HG03378 (cell line): ENCODE measurements at regions not wholly inside any gene's neighbourhood (a gene's known extent, or its start where the extent isn't known, plus 50 kb on each side); places are given as distances from the start of the nearest gene placed in this dataset.

ENCODE experiments used
- ATAC-seq: cut with Tn5 transposase; IDR thresholded peaks from one replicate; pipeline ENCODE4 v1.9.1; 2021; ENCODE audit warnings: mild to moderate bottlenecking, moderate library complexity; ENCODE audit not compliant: unreplicated experiment

DNA sequence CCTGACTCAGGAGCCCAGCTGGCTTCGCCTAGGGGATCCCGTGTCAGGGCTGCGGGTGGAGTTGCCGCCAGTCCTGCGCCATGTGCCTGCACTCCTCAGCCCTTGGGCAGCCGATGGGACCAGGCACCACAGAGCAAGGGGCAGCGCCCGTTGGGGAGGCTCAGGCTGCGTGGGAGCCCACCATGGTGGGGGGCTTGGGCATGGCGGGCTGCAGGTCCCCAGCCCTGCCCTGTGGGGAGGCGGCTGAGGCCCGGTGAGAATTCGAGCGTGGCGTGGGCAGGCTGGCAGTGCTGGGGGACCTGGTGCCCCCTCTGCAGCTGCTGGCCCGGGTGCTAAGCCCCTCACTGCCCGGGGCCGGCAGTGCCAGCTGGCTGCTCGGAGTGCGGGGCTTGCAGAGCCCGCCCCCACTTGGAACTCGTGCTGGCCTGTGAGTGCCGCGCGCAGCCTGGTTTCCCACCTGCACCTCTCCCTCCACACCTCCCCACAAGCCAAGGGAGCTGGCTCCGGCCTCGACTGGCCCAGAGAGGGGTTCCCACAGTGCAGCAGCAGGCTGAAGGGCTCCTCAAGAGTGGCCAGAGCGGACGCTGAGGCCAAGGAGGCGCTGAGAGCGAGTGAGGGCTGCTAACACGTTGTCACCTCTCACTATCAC, 135.1 kb upstream of the SEL1L start:
- ATAC-seq, result no peak

DNA sequence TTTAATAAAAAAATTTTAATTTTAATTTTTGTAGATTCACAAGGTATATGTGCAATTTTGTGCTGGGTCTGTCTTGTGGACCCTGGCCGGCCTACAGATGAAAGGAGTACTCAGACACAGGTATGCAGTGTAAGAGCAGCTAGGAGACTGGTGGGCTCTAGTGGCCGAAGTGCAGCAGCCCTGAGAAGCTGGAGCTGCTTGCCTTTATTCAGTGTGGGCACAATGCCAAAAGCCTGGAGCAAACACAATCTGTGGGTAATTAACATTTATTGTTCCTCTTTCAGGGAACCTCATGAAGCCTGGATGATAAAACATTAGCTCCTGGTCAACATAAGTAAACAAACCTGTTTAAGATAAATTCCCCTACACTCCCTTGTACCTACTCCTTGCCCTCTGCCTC, 135.7 kb upstream of the SEL1L start:
- no peak for ATAC-seq

- ATAC-seq, result no peak
Measured at GRCh38 chr14:81673930-81674329, 140.3 kb upstream of the SEL1L start.

DNA sequence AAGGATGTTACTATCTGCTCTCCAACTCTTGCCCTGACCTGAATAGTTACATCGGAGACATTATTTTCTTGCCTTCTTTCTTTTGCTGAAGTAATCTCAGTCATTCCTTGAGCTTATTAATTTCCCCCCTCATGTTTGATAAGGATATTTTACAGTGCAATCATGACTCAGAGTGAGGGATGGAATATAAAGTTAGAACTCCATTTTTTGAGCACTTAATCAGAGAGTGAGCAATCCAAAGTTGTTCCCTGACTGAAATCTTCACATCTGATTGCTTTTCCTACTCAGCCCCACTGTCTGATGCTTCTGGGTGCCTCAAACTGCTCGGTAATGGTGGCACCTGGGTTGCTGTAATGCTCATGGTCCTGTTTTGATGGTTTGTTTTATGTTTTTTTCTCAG, 142.7 kb upstream of the SEL1L start:
- no peak for ATAC-seq

- no peak for ATAC-seq
Measured at GRCh38 chr14:81676879-81677278, 143.2 kb upstream of the SEL1L start.

- ATAC-seq, result no peak
Measured at GRCh38 chr14:81677736-81678135, 144.1 kb upstream of the SEL1L start.

DNA sequence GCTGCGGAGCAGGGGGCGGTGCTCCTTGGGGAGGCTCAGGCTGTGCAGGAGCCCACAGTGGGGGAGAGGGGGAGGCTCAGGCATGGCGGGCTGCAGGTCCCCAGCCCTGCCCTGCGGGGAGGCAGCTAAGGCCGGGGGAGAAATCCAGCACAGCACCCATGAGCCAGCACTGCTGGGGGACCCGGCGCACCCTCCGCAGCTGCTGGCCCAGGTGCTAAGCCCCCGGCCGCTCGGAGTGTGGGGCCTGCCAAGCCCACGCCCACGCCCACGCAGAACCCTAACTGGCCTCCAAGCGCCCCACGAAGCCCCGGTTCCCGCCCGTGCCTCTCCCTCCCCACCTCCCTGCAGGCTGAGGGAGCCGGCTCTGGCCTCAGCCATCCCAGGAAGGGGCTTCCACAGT, 145.6 kb upstream of the SEL1L start:
- no peak for ATAC-seq

DNA sequence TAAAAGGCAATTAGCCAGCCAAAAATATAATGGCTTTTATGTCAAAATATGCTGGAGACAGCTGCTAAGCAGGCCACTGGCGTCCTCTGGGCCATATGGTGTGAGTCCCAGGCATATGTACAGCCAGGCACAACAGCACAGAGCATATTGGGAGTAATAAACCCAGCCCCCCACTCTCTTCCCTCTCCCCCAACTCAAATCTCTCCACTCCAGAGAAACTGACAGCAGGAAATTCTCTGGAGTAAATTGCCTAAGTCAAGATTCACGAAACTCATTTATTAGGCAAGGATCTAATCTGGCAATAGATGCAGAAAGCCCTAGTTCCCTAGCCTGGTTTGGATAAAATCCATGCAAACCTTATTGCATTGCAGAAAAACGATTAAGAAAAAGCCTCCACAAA, 147.9 kb upstream of the SEL1L start:
- no peak for ATAC-seq

DNA sequence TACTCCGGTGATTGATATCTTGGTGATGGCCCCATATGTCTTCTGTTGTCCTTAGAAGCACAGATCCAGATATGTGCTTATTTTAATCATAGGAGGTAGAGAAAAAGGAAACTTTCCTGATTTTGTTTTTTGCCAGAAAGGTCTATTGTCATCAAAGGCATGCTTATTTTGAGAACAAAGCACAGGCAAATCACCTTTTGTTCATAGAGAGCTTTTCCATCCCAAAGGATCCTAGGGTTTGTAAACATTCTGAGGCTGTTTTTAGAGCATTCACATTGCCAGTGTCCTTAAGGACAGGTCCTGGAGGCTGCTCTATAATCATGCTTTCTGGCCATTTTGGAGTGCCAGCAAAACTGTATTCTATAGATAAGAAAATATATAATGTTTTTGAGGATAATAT, 148.5 kb upstream of the SEL1L start:
- ATAC-seq, result no peak

- ATAC-seq, result no peak
Measured at GRCh38 chr14:81682701-81683100, 149.0 kb upstream of the SEL1L start.

DNA sequence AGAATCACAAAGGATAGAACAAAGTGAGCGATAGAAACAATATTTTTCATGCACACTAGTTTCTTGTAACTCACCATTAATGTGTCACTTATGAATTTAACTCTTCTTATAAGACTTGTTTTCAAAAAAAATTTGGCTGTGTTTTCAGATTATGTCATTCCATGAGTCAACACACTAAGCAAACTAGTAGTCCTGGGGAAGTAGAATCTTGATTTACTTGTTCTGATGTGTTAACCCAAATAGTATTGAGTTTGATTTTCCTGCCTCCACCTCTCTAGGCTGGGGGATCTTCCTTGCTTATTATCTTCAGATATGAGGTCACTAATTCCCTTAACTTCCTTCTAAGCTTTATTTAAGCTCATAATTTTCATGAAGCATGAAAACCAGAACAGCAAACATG, 151.0 kb upstream of the SEL1L start:
- no peak for ATAC-seq

DNA sequence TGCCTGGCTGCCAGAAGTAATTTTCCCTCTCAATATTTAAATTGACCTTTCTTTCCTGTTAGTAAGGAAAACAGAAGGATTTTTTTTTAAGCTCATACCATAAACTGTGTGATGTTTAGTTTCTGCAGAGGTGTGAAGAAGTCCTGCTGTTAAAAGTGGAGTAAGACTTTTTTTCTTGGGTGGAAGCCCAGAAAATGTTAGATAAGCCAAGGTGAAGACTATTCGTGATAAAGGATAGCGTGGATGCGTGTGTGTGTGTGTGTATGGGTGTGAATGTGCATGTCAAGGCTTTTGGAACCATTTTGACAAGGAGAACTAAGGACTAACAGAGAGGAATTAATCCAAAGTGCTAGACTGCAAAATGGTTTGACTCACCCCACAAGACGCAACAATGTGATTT, 152.9 kb upstream of the SEL1L start:
- ATAC-seq, result no peak

GRCh38 chr14:81691931-81692330, 158.3 kb upstream of the SEL1L start:
- ATAC-seq, result no peak

DNA sequence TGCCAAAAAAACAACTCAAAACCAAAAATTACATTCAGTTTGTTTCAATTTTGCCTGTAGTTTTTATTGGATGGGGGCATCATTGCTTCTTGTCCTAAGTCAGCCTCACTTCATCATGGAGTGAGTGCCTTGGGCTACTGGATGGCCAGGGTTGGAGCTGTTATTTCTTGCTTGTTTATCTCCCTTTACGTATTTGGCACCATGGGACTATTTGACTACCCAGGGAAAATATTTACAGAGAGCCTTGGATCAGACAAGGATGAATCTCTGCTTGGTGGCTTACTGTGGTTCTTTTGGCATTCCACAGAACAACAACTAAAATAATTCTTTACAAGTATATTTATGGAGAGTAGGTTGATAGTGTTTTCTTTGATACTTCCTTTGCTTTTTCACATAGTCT, 160.8 kb upstream of the SEL1L start:
- no peak for ATAC-seq

DNA sequence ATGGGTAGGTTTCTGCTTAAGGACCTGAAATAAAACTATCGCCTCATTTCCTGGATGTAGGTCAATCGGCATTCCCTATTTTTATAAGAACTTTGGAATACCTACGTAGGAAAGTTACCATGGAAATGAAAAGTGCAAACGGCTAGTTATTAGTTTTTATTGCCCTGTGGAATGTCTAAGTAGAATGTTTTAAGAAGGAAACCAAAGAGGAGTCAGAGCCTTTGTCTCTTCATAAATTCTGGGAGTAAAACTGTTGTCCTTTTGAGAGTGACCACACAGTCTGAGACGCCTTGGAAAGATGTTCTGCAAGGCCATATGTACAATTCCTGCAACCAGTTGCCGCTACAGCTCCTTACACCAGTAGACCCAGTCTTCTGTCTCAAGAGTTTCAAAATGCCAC, 176.0 kb upstream of the SEL1L start:
- no peak for ATAC-seq

DNA sequence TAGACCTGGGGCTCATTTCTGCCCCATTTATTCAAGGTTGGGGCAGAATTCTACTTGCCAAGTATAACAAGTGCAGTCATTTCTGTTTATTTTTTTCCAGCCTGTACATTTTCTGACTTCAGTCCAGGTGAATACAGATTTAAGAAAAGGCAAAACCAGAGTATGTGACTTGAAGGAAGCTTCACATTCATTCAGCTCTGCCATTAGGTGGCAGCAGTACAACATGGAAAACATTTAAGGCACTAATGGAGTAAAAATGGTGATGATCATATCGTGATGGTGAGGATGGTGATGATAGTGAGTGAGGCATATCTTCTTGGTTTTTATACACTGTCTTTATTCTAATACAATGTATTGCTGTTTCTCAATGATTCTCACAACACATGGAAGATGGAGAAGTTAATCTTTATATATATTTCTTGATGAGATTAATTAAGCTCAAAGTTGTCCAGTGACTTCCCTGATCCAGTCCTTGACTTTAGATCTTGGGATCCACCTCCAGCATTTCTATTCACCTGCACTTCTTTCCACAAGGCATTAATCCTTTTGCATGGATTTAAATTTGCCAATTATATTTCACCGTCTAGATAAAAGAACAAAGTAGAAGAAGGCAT, 176.7 kb upstream of the SEL1L start:
- no peak for ATAC-seq

DNA sequence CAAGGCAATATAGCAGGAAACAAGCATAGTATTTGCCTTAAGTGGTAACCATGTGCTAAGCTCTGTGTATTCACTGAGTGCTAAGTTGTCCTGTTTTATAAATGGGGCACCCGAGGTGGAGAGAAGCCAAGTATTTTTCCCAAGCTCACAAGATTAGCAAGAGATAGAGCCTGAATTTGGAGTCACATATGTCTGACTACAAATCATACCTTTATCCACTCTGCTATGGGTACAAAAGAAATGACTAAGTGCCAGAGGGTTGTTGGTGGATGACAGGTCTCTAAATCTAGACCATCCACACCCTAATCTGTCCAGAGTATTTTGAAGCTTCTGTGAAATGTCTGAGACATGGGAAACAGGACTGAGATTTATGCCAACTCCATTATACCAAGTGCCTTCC, 182.1 kb upstream of the SEL1L start:
- no peak for ATAC-seq

GRCh38 chr14:81716953-81717352, 183.3 kb upstream of the SEL1L start:
- ATAC-seq, result no peak

DNA sequence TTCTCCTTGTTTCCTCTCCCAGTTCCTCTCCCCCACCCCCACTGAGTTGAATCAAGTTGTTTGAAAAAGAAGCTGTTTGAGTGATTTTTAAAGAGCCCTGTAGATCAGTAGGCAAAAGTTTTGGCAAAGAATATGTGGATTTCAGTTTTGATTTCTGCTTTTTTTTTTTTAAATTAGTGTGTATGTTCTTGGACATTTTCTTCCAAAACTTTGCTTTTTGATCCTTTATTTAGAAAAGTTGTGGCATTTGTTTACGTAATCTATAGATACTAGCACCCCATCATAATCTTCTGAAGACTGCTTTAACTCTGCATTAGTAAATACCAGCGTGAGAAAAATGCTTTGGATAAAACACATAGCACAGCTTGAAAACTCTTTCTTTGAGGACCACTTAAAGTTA, 190.3 kb upstream of the SEL1L start:
- no peak for ATAC-seq

GRCh38 chr14:81727218-81727617, 193.6 kb upstream of the SEL1L start:
- ATAC-seq, result no peak

- no peak for ATAC-seq
Measured at GRCh38 chr14:81728447-81728846, 194.8 kb upstream of the SEL1L start.

- ATAC-seq, result no peak
Measured at GRCh38 chr14:81729622-81730021, 196.0 kb upstream of the SEL1L start.

DNA sequence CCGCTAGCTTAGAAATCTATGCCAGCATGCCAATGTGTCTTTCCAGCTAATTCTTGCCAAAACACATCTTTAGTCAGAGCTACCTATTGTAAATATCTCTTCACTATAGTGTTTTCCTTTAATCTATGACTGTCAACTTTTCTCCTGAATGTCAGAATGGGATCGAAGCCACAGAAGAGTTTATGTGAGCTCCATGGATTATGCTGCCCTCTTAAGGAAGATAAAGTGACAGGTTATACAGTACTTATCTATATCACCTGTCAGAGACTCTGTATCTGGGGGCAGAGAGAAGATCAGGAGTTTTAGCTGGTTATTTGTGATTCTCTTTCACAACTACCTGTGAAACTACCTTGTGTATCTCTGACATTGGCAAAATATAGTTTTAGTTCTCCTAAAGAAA, 204.3 kb upstream of the SEL1L start:
- no peak for ATAC-seq
